SK-N-SH treated with all-trans-retinoic acid at 6 μM for 48 hours (cell line): ENCODE measurements at regions not wholly inside any gene's neighbourhood (a gene's known extent, or its start where the extent isn't known, plus 50 kb on each side); places are given as distances from the start of the nearest gene placed in this dataset.

Source experiments
- ARNTL ChIP-seq: fragments of 450-650 bp; formaldehyde crosslinking; IDR thresholded peaks from 2 replicates; pipeline ENCODE4 v1.5.0; 2020; ENCODE audit warnings: low read depth, mild to moderate bottlenecking, moderate library complexity, borderline replicate concordance
- BACH2 ChIP-seq: fragments of 250-450 bp; sonication (Bioruptor Pico); IDR thresholded peaks from 2 replicates; pipeline ENCODE4 v1.9.0; 2021; ENCODE audit warnings: mild to moderate bottlenecking, borderline replicate concordance
- CREB5 ChIP-seq: fragments of 250-450 bp; sonication (Bioruptor Pico); IDR thresholded peaks from 2 replicates; pipeline ENCODE4 v1.5.1; 2020; ENCODE audit warnings: low read depth, mild to moderate bottlenecking, moderate library complexity
- ESRRG ChIP-seq: fragments of 250-450 bp; sonication (Bioruptor Pico); IDR thresholded peaks from 2 replicates; pipeline ENCODE4 v1.6.1; 2021; ENCODE audit warnings: mild to moderate bottlenecking
- ISL1 ChIP-seq: fragments of 250-450 bp; sonication (Bioruptor Pico); IDR thresholded peaks from 2 replicates; pipeline ENCODE4 v2.1.2; 2022; ENCODE audit warnings: mild to moderate bottlenecking, moderate library complexity
- PATZ1 ChIP-seq: fragments of 250-450 bp; sonication (Bioruptor Pico); IDR thresholded peaks from 2 replicates; pipeline ENCODE4 v1.8.0; 2020; ENCODE audit warnings: mild to moderate bottlenecking, moderate library complexity, borderline replicate concordance
- POU6F1 ChIP-seq: fragments of 250-450 bp; sonication (Bioruptor Pico); IDR thresholded peaks from 2 replicates; pipeline ENCODE4 v1.8.0; 2021; ENCODE audit warnings: low read depth, mild to moderate bottlenecking, moderate library complexity, borderline replicate concordance
- RARB ChIP-seq: fragments of 250-450 bp; sonication (Bioruptor Pico); IDR thresholded peaks from 2 replicates; pipeline ENCODE4 v1.8.0; 2021; ENCODE audit warnings: mild to moderate bottlenecking, moderate library complexity
- TSHZ2 ChIP-seq: fragments of 250-450 bp; sonication (Bioruptor Pico); IDR thresholded peaks from 2 replicates; pipeline ENCODE4 v1.5.0; 2020; ENCODE audit warnings: mild to moderate bottlenecking, moderate library complexity
- ZFP3 ChIP-seq: fragments of 250-450 bp; sonication (Bioruptor Pico); IDR thresholded peaks from 2 replicates; pipeline ENCODE4 v1.5.0; 2020; ENCODE audit warnings: mild to moderate bottlenecking, moderate library complexity
- ZFP30 ChIP-seq: fragments of 450-650 bp; formaldehyde crosslinking; IDR thresholded peaks from 2 replicates; pipeline ENCODE4 v1.5.0; 2022; ENCODE audit warnings: mild to moderate bottlenecking, moderate library complexity
- ZNF70 ChIP-seq: fragments of 450-650 bp; formaldehyde crosslinking; IDR thresholded peaks from 2 replicates; pipeline ENCODE4 v1.5.0; 2020; ENCODE audit warnings: mild to moderate bottlenecking, moderate library complexity
- ZNF8 ChIP-seq: fragments of 450-650 bp; formaldehyde crosslinking; IDR thresholded peaks from 2 replicates; pipeline ENCODE4 v1.5.0; 2020; ENCODE audit warnings: mild to moderate bottlenecking, moderate library complexity

GRCh38 chr13:37294472-37294871 is 189.0 kb upstream of the CSNK1A1L start:
- no peak for TF ChIP-seq PATZ1 (CRISPR knock-in tag)
- no peak for TF ChIP-seq ESRRG (CRISPR knock-in tag)
- TF ChIP-seq RARB (CRISPR knock-in tag), result no peak
- no peak for TF ChIP-seq ZNF70 (CRISPR knock-in tag)
- TF ChIP-seq POU6F1 (CRISPR knock-in tag), result no peak
- TF ChIP-seq ZNF8 (CRISPR knock-in tag), result no peak
- no peak for TF ChIP-seq ARNTL
- no peak for TF ChIP-seq ZFP3
- TF ChIP-seq ZFP30, result no peak
- no peak for TF ChIP-seq BACH2 (CRISPR knock-in tag)
- TF ChIP-seq CREB5 (CRISPR knock-in tag), result no peak
- TF ChIP-seq ISL1 (CRISPR knock-in tag), result no peak
- no peak for TF ChIP-seq TSHZ2
